ENCODE measurements at regions not wholly inside any gene's neighbourhood (a gene's known extent, or its start where the extent isn't known, plus 50 kb on each side); places are given as distances from the start of the nearest gene placed in this dataset.

- no peaks in the 10 kb centered on the region for H3K9me2 ChIP-seq (ENCODE audit: insufficient read depth, low read length)
- H2AFZ ChIP-seq (ENCODE audit: low read depth, low read length) = no peak overlapping the region
- H3K79me2 ChIP-seq (replicated peaks; ENCODE audit: insufficient read depth, low read length) = no peaks in the 10 kb centered on the region
- no peak overlapping the region for H3K4me3 ChIP-seq (ENCODE audit: low read length)
- H3K36me3 ChIP-seq (ENCODE audit: insufficient read depth, low read length) = no peaks in the 10 kb centered on the region
- H3K9ac ChIP-seq (ENCODE audit: low read length) = no peak overlapping the region
- TF ChIP-seq REST (IDR thresholded peaks at IDR 0.05; ENCODE audit: borderline replicate concordance) (no peak), CTCF (IDR thresholded peaks at IDR 0.05; ENCODE audit: poor library complexity, severe bottlenecking) (no peak), MXI1 (conservative IDR thresholded peaks at IDR 0.05; ENCODE audit: poor library complexity, severe bottlenecking) (no peak), RAD21 (conservative IDR thresholded peaks at IDR 0.05) (no peak), EZH2 (IDR thresholded peaks at IDR 0.05; ENCODE audit: borderline replicate concordance, insufficient read depth, low read length, poor library complexity, severe bottlenecking) (no peak), SMC3 (conservative IDR thresholded peaks at IDR 0.05; ENCODE audit: poor library complexity) (no peak), EP300 (conservative IDR thresholded peaks at IDR 0.05; ENCODE audit: poor library complexity, severe bottlenecking) (no peak), POLR2AphosphoS5 (IDR thresholded peaks at IDR 0.05) (no peak), TAF1 (IDR thresholded peaks at IDR 0.05; ENCODE audit: low read depth) (no peak)
- no peaks in the 10 kb centered on the region for H3K27me3 ChIP-seq (ENCODE audit: insufficient read depth, low read depth, low read length)
- H3F3A ChIP-seq (ENCODE audit: insufficient read depth, low read length, poor library complexity, severe bottlenecking) = no peaks in the 10 kb centered on the region
- no peaks in the 10 kb centered on the region for H3K9me3 ChIP-seq (ENCODE audit: low read length)
- no peak overlapping the region for H3K4me2 ChIP-seq (ENCODE audit: low read length)
- H3K27ac ChIP-seq (ENCODE audit: low read length) = no peak overlapping the region
- H4K20me1 ChIP-seq (ENCODE audit: insufficient read depth) = no peaks in the 10 kb centered on the region
Measured at GRCh38 chr14:97297100-97297499, 499.9 kb downstream of the VRK1 start.

- Histone ChIP-seq H3K79me2 (replicated peaks; ENCODE audit: insufficient read depth, low read length) (no peaks in the 10 kb centered on the region), H3K4me2 (ENCODE audit: low read length) (no peak overlapping the region), H3F3A (ENCODE audit: insufficient read depth, low read length, poor library complexity, severe bottlenecking) (no peaks in the 10 kb centered on the region), H4K20me1 (ENCODE audit: insufficient read depth) (no peaks in the 10 kb centered on the region), H3K9me2 (ENCODE audit: insufficient read depth, low read length) (no peaks in the 10 kb centered on the region), H3K9me3 (ENCODE audit: low read length) (no peaks in the 10 kb centered on the region), H3K27me3 (ENCODE audit: insufficient read depth, low read depth, low read length) (no peaks in the 10 kb centered on the region), H3K4me3 (ENCODE audit: low read length) (no peak overlapping the region), H2AFZ (ENCODE audit: low read depth, low read length) (no peak overlapping the region), H3K27ac (ENCODE audit: low read length) (no peak overlapping the region), H3K36me3 (ENCODE audit: insufficient read depth, low read length) (no peaks in the 10 kb centered on the region), H3K9ac (ENCODE audit: low read length) (no peak overlapping the region)
- TF ChIP-seq EZH2 (IDR thresholded peaks at IDR 0.05; ENCODE audit: borderline replicate concordance, insufficient read depth, low read length, poor library complexity, severe bottlenecking) = no peak
- TF ChIP-seq MXI1 (conservative IDR thresholded peaks at IDR 0.05; ENCODE audit: poor library complexity, severe bottlenecking) = no peak
- no peak for TF ChIP-seq CTCF (IDR thresholded peaks at IDR 0.05; ENCODE audit: poor library complexity, severe bottlenecking)
- no peak for TF ChIP-seq SMC3 (conservative IDR thresholded peaks at IDR 0.05; ENCODE audit: poor library complexity)
- TF ChIP-seq RAD21 (conservative IDR thresholded peaks at IDR 0.05) = no peak
Measured at GRCh38 chr14:97298331-97298730, 501.1 kb downstream of the VRK1 start.

All from neural cell (in vitro differentiated cells).